Calu3 (cell line): ENCODE measurements at regions not wholly inside any gene's neighbourhood (a gene's known extent, or its start where the extent isn't known, plus 50 kb on each side); places are given as distances from the start of the nearest gene placed in this dataset.

Experiments used
- BruUV-seq: library from RNA; stranded (reverse); fragments of 400-500 nt; replicated peaks from 2 replicates; lab custom pipeline; 2021; lab: Mats Ljungman, UMichigan
- CTCF ChIA-PET: fragments of 300-600 bp; sonication (Branson Sonifier 250); formaldehyde crosslinking; loops from one replicate; lab custom pipeline; 2022; ENCODE audit warnings: antibody characterized with exemption; lab: Charles Lee
- DNase-seq: peaks from one replicate; pipeline ENCODE4 v3.0.0; 2022
- H3K27ac Mint-ChIP-seq: one replicate; pipeline ENCODE4 v1.8.0; 2022; ENCODE audit warnings: mixed read lengths; ENCODE audit not compliant: unreplicated experiment
- H3K27me3 Mint-ChIP-seq: one replicate; pipeline ENCODE4 v1.8.0; 2022; ENCODE audit warnings: mixed read lengths; ENCODE audit not compliant: unreplicated experiment
- H3K36me3 Mint-ChIP-seq: one replicate; pipeline ENCODE4 v1.8.0; 2022; ENCODE audit warnings: mild to moderate bottlenecking, moderate library complexity, mixed read lengths; ENCODE audit not compliant: insufficient read depth, unreplicated experiment
- H3K4me1 Mint-ChIP-seq: one replicate; pipeline ENCODE4 v1.8.0; 2022; ENCODE audit warnings: mild to moderate bottlenecking, low read depth, mixed read lengths; ENCODE audit not compliant: unreplicated experiment
- H3K4me3 Mint-ChIP-seq: one replicate; pipeline ENCODE4 v1.8.0; 2022; ENCODE audit warnings: mild to moderate bottlenecking, low read depth, moderate library complexity, mixed read lengths; ENCODE audit not compliant: unreplicated experiment
- H3K9me3 Mint-ChIP-seq: one replicate; pipeline ENCODE4 v1.8.0; 2022; ENCODE audit warnings: low read depth, mixed read lengths; ENCODE audit not compliant: unreplicated experiment
- CTCF ChIP-seq: fragments of 200-600 bp; IDR thresholded peaks from one replicate; pipeline ENCODE4 v1.8.0; 2022; ENCODE audit warnings: antibody characterized with exemption; ENCODE audit not compliant: unreplicated experiment
- intact Hi-C: fragments of 100-400 bp; cut with micrococcal nuclease; formaldehyde crosslinking; loops from one replicate; pipeline ENCODE4 v1.10.0; 2022; ENCODE audit not compliant: unreplicated experiment

GRCh38 chr5:3105172-3105571 lies 353.7 kb upstream of the IRX2 start:
- no peaks in the 10 kb centered on the region for H3K36me3 Mint-ChIP-seq
- H3K27ac Mint-ChIP-seq = no peak overlapping the region
- DNase-seq = no peak
- no peak overlapping the region for H3K4me3 Mint-ChIP-seq
- intact Hi-C loops = no loop called here
- CTCF ChIA-PET = no interaction called here
- BruUV-seq = no TSS peak
- H3K4me1 Mint-ChIP-seq = no peaks in the 10 kb centered on the region
- TF ChIP-seq CTCF = no peak
- H3K9me3 Mint-ChIP-seq = peaks cover 14% of the 10 kb centered on the region
- no peaks in the 10 kb centered on the region for H3K27me3 Mint-ChIP-seq

GRCh38 chr5:3104429-3105060 lies 353.1 kb upstream of the IRX2 start:
- no TSS peak for BruUV-seq
- CTCF ChIA-PET = no interaction called here
- Mint-ChIP-seq H3K27ac (no peak overlapping the region), H3K4me3 (no peak overlapping the region), H3K27me3 (no peaks in the 10 kb centered on the region), H3K36me3 (no peaks in the 10 kb centered on the region), H3K4me1 (no peaks in the 10 kb centered on the region), H3K9me3 (peaks cover 12% of the 10 kb centered on the region)
- intact Hi-C loops = no loop called here
- DNase-seq = no peak
- no peak for TF ChIP-seq CTCF

GRCh38 chr5:3103262-3103811 lies 351.9 kb upstream of the IRX2 start:
- Mint-ChIP-seq H3K4me3 (no peak overlapping the region), H3K4me1 (no peaks in the 10 kb centered on the region), H3K9me3 (peaks cover 15% of the 10 kb centered on the region), H3K27ac (no peak overlapping the region), H3K36me3 (no peaks in the 10 kb centered on the region), H3K27me3 (no peaks in the 10 kb centered on the region)
- no peak for DNase-seq
- intact Hi-C loops = no loop called here
- CTCF ChIA-PET = no interaction called here
- BruUV-seq = no TSS peak
- TF ChIP-seq CTCF = no peak

- TF ChIP-seq CTCF = no peak
- no peaks in the 10 kb centered on the region for H3K36me3 Mint-ChIP-seq
- intact Hi-C loops = no loop called here
- no peak overlapping the region for H3K4me3 Mint-ChIP-seq
- peaks cover 16% of the 10 kb centered on the region for H3K9me3 Mint-ChIP-seq
- H3K4me1 Mint-ChIP-seq = no peaks in the 10 kb centered on the region
- CTCF ChIA-PET = no interaction called here
- no peaks in the 10 kb centered on the region for H3K27me3 Mint-ChIP-seq
- DNase-seq = no peak
- H3K27ac Mint-ChIP-seq = no peak overlapping the region
- no TSS peak for BruUV-seq
These were observed 351.1 kb upstream of the IRX2 start for GRCh38 chr5:3102531-3102930.
